ENCODE measurements at regions not wholly inside any gene's neighbourhood (a gene's known extent, or its start where the extent isn't known, plus 50 kb on each side); places are given as distances from the start of the nearest gene placed in this dataset.

- Histone ChIP-seq H3K36me3 (replicated peaks in 1 of 2; ENCODE audit: control insufficient read depth in 1 of 2, insufficient read depth in 2 of 2, low read length in 2 of 2) (no peaks in the 10 kb centered on the region), H4K20me1 (ENCODE audit: insufficient read depth, low read length) (no peaks in the 10 kb centered on the region), H3K27me3 (ENCODE audit: control insufficient read depth in 1 of 2, insufficient read depth in 2 of 2, low read length in 2 of 2) (no peaks in the 10 kb centered on the region), H3K9me3 (ENCODE audit: low read length) (no peaks in the 10 kb centered on the region), H3K27ac (ENCODE audit: extremely low read length, insufficient read depth, low read length) (no peak overlapping the region), H3K4me3 (replicated peaks in 1 of 3; ENCODE audit: insufficient read depth in 1 of 3, low read depth in 2 of 3, low read length in 3 of 3) (no peak overlapping the region), H2AFZ (ENCODE audit: low read length) (no peak overlapping the region), H3K4me2 (ENCODE audit: low read depth, low read length) (no peak overlapping the region), H3K79me2 (ENCODE audit: insufficient read depth, low read length) (no peaks in the 10 kb centered on the region), H3K9ac (ENCODE audit: insufficient read depth, low read depth, low read length) (no peak overlapping the region), H3K4me1 (ENCODE audit: insufficient read depth, low read length) (no peaks in the 10 kb centered on the region)
- POLR2A ChIA-PET, result no interaction called here
- in situ Hi-C loops (cut with HindIII; ENCODE audit: extremely low pct_ligation_motif_present, low pct_unique_long_range_greater_than_20kb), result loop anchor here (5.0 to 25.0 kb wide), 3 partner anchors 154 to 1169 kb away; no protein-coding TSS in a partner anchor
- 33% methylated on average over 2 of the region's 2 CpGs for WGBS (ENCODE audit: low lambda C conversion rate)
- intact Hi-C loops (cut with micrococcal nuclease; ENCODE audit: unreplicated experiment), result loop anchor here (5.0 kb wide), 1 partner anchor 624 kb away; no protein-coding TSS in a partner anchor
- no peak for DNase-seq (ENCODE audit: low spot score)
- no TSS peak for BruUV-seq (replicated peaks)
- CTCF ChIA-PET (ENCODE audit: low intra/inter-chr PET ratio, low total read pairs), result no interaction called here
- 0 out of 2 replicates have a peak, but pooled peaks have one; percentile 3 for TF ChIP-seq ATF7 (IDR thresholded peaks at IDR 0.05)
- no peak for TF ChIP-seq ATF7 (CRISPR knock-in tag; IDR thresholded peaks at IDR 0.05)
- TF ChIP-seq JUND (CRISPR knock-in tag; IDR thresholded peaks at IDR 0.05), result no peak
- no peak for ATAC-seq
- FAIRE-seq, result no peak
Observed at GRCh38 chr4:16293210-16293838, 67.1 kb upstream of the TAPT1 start.

- CTCF ChIA-PET (ENCODE audit: low intra/inter-chr PET ratio, low total read pairs), result no interaction called here
Observed at GRCh38 chr4:16292585-16292984, 66.3 kb upstream of the TAPT1 start.

More at GRCh38 chr4:16292585-16292984, 66.3 kb upstream of the TAPT1 start:
- FAIRE-seq, result no peak
- H3K4me1 ChIP-seq (ENCODE audit: insufficient read depth, low read length), result no peaks in the 10 kb centered on the region
- TF ChIP-seq POLR2G (IDR thresholded peaks at IDR 0.05; ENCODE audit: low read depth, low read length) (no peak), ATF7 (IDR thresholded peaks at IDR 0.05) (no peak), ATF7 (CRISPR knock-in tag; IDR thresholded peaks at IDR 0.05) (no peak), TCF12 (IDR thresholded peaks at IDR 0.05) (no peak), TCF12 (CRISPR knock-in tag; IDR thresholded peaks at IDR 0.05) (no peak), ZNF430 (CRISPR knock-in tag; IDR thresholded peaks at IDR 0.05) (no peak), ZNF577 (CRISPR knock-in tag; IDR thresholded peaks at IDR 0.05; ENCODE audit: borderline replicate concordance, low read depth) (no peak), ZBTB3 (CRISPR knock-in tag; IDR thresholded peaks at IDR 0.05; ENCODE audit: borderline replicate concordance, low read depth) (no peak)
- POLR2A ChIA-PET, result no interaction called here
- no peak overlapping the region for H2AFZ ChIP-seq (ENCODE audit: low read length)
- ATAC-seq, result no peak
- no peaks in the 10 kb centered on the region for H3K79me2 ChIP-seq (ENCODE audit: insufficient read depth, low read length)
- BruUV-seq (replicated peaks), result no TSS peak
- 27% methylated on average over 7 of the region's 7 CpGs for WGBS (ENCODE audit: low lambda C conversion rate)
- in situ Hi-C loops (cut with HindIII; ENCODE audit: extremely low pct_ligation_motif_present, low pct_unique_long_range_greater_than_20kb), result loop anchor here (5.0 to 25.0 kb wide), 3 partner anchors 155 to 1170 kb away; no protein-coding TSS in a partner anchor
- intact Hi-C loops (cut with micrococcal nuclease; ENCODE audit: unreplicated experiment), result loop anchor here (5.0 kb wide), 1 partner anchor 625 kb away; no protein-coding TSS in a partner anchor
- no peaks in the 10 kb centered on the region for H3K36me3 ChIP-seq (replicated peaks in 1 of 2; ENCODE audit: control insufficient read depth in 1 of 2, insufficient read depth in 2 of 2, low read length in 2 of 2)
- no peak for DNase-seq (ENCODE audit: low spot score)
- H3K9me3 ChIP-seq (ENCODE audit: low read length), result no peaks in the 10 kb centered on the region
- no peaks in the 10 kb centered on the region for H3K27me3 ChIP-seq (ENCODE audit: control insufficient read depth in 1 of 2, insufficient read depth in 2 of 2, low read length in 2 of 2)
- H3K9ac ChIP-seq (ENCODE audit: insufficient read depth, low read depth, low read length), result no peak overlapping the region
- H4K20me1 ChIP-seq (ENCODE audit: insufficient read depth, low read length), result no peaks in the 10 kb centered on the region
- H3K27ac ChIP-seq (ENCODE audit: extremely low read length, insufficient read depth, low read length), result no peak overlapping the region
- no peak overlapping the region for H3K4me2 ChIP-seq (ENCODE audit: low read depth, low read length)
- no peak overlapping the region for H3K4me3 ChIP-seq (replicated peaks in 1 of 3; ENCODE audit: insufficient read depth in 1 of 3, low read depth in 2 of 3, low read length in 3 of 3)

Measured in HepG2 (cell line).